Subcutaneous abdominal adipose tissue (tissue), 5 donors: ENCODE measurements at regions not wholly inside any gene's neighbourhood (a gene's known extent, or its start where the extent isn't known, plus 50 kb on each side); places are given as distances from the start of the nearest gene placed in this dataset.

Experiments used
- H3K27ac ChIP-seq: one replicate; pipeline ENCODE4 v1.7.0; 2013; ENCODE audit warnings: low read depth, mild to moderate bottlenecking, inconsistent platforms, low read length, moderate library complexity
- H3K27me3 ChIP-seq, 5 donors: one replicate each; pipeline ENCODE4 v1.7.0; 2013; ENCODE audit warnings: low read length in 5 of 5, inconsistent platforms in 1 of 5; ENCODE audit not compliant: control insufficient read depth in 5 of 5, insufficient read depth in 4 of 5
- H3K36me3 ChIP-seq, 5 donors: one replicate each; pipeline ENCODE4 v1.7.0; 2013; ENCODE audit warnings: low read length in 5 of 5; ENCODE audit not compliant: control insufficient read depth in 5 of 5, insufficient read depth in 5 of 5
- H3K4me1 ChIP-seq, 5 donors: one replicate each; pipeline ENCODE4 v1.7.0; 2013; ENCODE audit warnings: low read length in 5 of 5, mild to moderate bottlenecking in 3 of 5, moderate library complexity in 1 of 5; ENCODE audit not compliant: control insufficient read depth in 5 of 5, insufficient read depth in 5 of 5
- H3K4me3 ChIP-seq, 5 donors: one replicate each; pipeline ENCODE4 v1.7.0; 2013; ENCODE audit warnings: low read length in 5 of 5, low read depth in 1 of 5
- H3K9ac ChIP-seq, 5 donors: one replicate each; pipeline ENCODE4 v1.7.0; 2013; ENCODE audit warnings: low read length in 5 of 5, mild to moderate bottlenecking in 4 of 5, moderate library complexity in 3 of 5
- H3K9me3 ChIP-seq, 5 donors: one replicate each; pipeline ENCODE4 v1.7.0; 2013; ENCODE audit warnings: low read length in 5 of 5; ENCODE audit not compliant: control insufficient read depth in 5 of 5
- donor health status: healthy.
- donor health status: healthy.
- donor health status: healthy.
- donor health status: healthy.
- donor health status: healthy.

GRCh38 chr9:80387828-80388227 lies 816.1 kb downstream of the TLE4 start:
- Histone ChIP-seq H3K4me3 (no peak overlapping the region), H3K4me1 (no peaks in the 10 kb centered on the region), H3K9me3 (peaks cover 0 to 3% (median 0%) of the 10 kb centered on the region in 5 donors), H3K36me3 (no peaks in the 10 kb centered on the region), H3K27ac (no peak overlapping the region), H3K9ac (no peak overlapping the region), H3K27me3 (no peaks in the 10 kb centered on the region)

GRCh38 chr9:80385246-80385645 lies 813.5 kb downstream of the TLE4 start:
- Histone ChIP-seq H3K9me3 (no peaks in the 10 kb centered on the region), H3K27me3 (no peaks in the 10 kb centered on the region), H3K4me1 (no peaks in the 10 kb centered on the region), H3K9ac (no peak overlapping the region), H3K36me3 (no peaks in the 10 kb centered on the region), H3K27ac (no peak overlapping the region), H3K4me3 (no peak overlapping the region)

- Histone ChIP-seq H3K4me1 (no peaks in the 10 kb centered on the region), H3K9me3 (no peaks in the 10 kb centered on the region), H3K27me3 (no peaks in the 10 kb centered on the region), H3K4me3 (no peak overlapping the region), H3K36me3 (no peaks in the 10 kb centered on the region), H3K27ac (no peak overlapping the region), H3K9ac (no peak overlapping the region)
Measured at GRCh38 chr9:80383331-80383730, 811.6 kb downstream of the TLE4 start.

GRCh38 chr9:80382211-80382891 lies 810.6 kb downstream of the TLE4 start:
- Histone ChIP-seq H3K27ac (no peak overlapping the region), H3K9ac (no peak overlapping the region), H3K4me1 (no peaks in the 10 kb centered on the region), H3K36me3 (no peaks in the 10 kb centered on the region), H3K9me3 (no peaks in the 10 kb centered on the region), H3K4me3 (no peak overlapping the region), H3K27me3 (no peaks in the 10 kb centered on the region)

- Histone ChIP-seq H3K4me1 (no peaks in the 10 kb centered on the region), H3K27ac (no peak overlapping the region), H3K36me3 (no peaks in the 10 kb centered on the region), H3K27me3 (no peaks in the 10 kb centered on the region), H3K4me3 (no peak overlapping the region), H3K9me3 (no peaks in the 10 kb centered on the region), H3K9ac (no peak overlapping the region)
Measured at GRCh38 chr9:80380301-80380700, 808.5 kb downstream of the TLE4 start.

GRCh38 chr9:80378669-80379293 lies 807.0 kb downstream of the TLE4 start:
- Histone ChIP-seq H3K27me3 (no peaks in the 10 kb centered on the region), H3K36me3 (no peaks in the 10 kb centered on the region), H3K4me1 (no peaks in the 10 kb centered on the region), H3K9ac (no peak overlapping the region), H3K27ac (no peak overlapping the region), H3K4me3 (no peak overlapping the region), H3K9me3 (no peaks in the 10 kb centered on the region)

- no peaks in the 10 kb centered on the region for H3K36me3 ChIP-seq
- no peak overlapping the region for H3K27ac ChIP-seq
- H3K9ac ChIP-seq = no peak overlapping the region
- no peaks in the 10 kb centered on the region for H3K27me3 ChIP-seq
- H3K9me3 ChIP-seq = no peaks in the 10 kb centered on the region
- H3K4me3 ChIP-seq = no peak overlapping the region
- no peaks in the 10 kb centered on the region for H3K4me1 ChIP-seq
Measured at GRCh38 chr9:80376180-80376579, 804.4 kb downstream of the TLE4 start.

GRCh38 chr9:80375477-80375876 lies 803.7 kb downstream of the TLE4 start:
- Histone ChIP-seq H3K27me3 (no peaks in the 10 kb centered on the region), H3K9me3 (no peaks in the 10 kb centered on the region), H3K9ac (no peak overlapping the region), H3K27ac (no peak overlapping the region), H3K4me3 (no peak overlapping the region), H3K4me1 (no peaks in the 10 kb centered on the region), H3K36me3 (no peaks in the 10 kb centered on the region)

GRCh38 chr9:80369641-80370040 lies 797.9 kb downstream of the TLE4 start:
- Histone ChIP-seq H3K9ac (no peak overlapping the region), H3K4me3 (no peak overlapping the region), H3K4me1 (no peaks in the 10 kb centered on the region), H3K36me3 (no peaks in the 10 kb centered on the region), H3K27me3 (no peaks in the 10 kb centered on the region), H3K9me3 (no peaks in the 10 kb centered on the region), H3K27ac (no peak overlapping the region)

- H3K36me3 ChIP-seq = no peaks in the 10 kb centered on the region
- H3K9me3 ChIP-seq = no peaks in the 10 kb centered on the region
- H3K4me1 ChIP-seq = no peaks in the 10 kb centered on the region
- H3K9ac ChIP-seq = no peak overlapping the region
- no peak overlapping the region for H3K4me3 ChIP-seq
- no peak overlapping the region for H3K27ac ChIP-seq
- no peaks in the 10 kb centered on the region for H3K27me3 ChIP-seq
Measured at GRCh38 chr9:80366626-80367025, 794.9 kb downstream of the TLE4 start.
